ENCODE measurements at regions not wholly inside any gene's neighbourhood (a gene's known extent, or its start where the extent isn't known, plus 50 kb on each side); places are given as distances from the start of the nearest gene placed in this dataset.

- Histone ChIP-seq H3K27ac (ENCODE audit: low read length) (no peak overlapping the region), H3K9ac (ENCODE audit: low read depth, low read length) (no peak overlapping the region), H3K4me1 (ENCODE audit: insufficient read depth, low read length) (no peaks in the 10 kb centered on the region), H3K36me3 (ENCODE audit: insufficient read depth, low read depth, low read length) (no peaks in the 10 kb centered on the region), H3K27me3 (ENCODE audit: insufficient read depth, low read length) (no peaks in the 10 kb centered on the region), H3K4me3 (ENCODE audit: low read length) (no peak overlapping the region), H3K9me3 (ENCODE audit: insufficient read depth, low read depth, low read length) (no peaks in the 10 kb centered on the region)
These were observed 311.8 kb upstream of the KIF2A start for GRCh38 chr5:61994171-61994570.

- H3K9ac ChIP-seq (ENCODE audit: low read depth, low read length): no peak overlapping the region
- no peak overlapping the region for H3K27ac ChIP-seq (ENCODE audit: low read length)
- no peaks in the 10 kb centered on the region for H3K4me1 ChIP-seq (ENCODE audit: insufficient read depth, low read length)
These were observed 310.5 kb upstream of the KIF2A start for GRCh38 chr5:61995486-61995885.

GRCh38 chr5:61999371-61999770 lies 306.6 kb upstream of the KIF2A start:
- H3K36me3 ChIP-seq (ENCODE audit: insufficient read depth, low read depth, low read length): no peaks in the 10 kb centered on the region
- no peak overlapping the region for H3K9ac ChIP-seq (ENCODE audit: low read depth, low read length)
- no peaks in the 10 kb centered on the region for H3K27me3 ChIP-seq (ENCODE audit: insufficient read depth, low read length)
- no peak overlapping the region for H3K4me3 ChIP-seq (ENCODE audit: low read length)
- no peaks in the 10 kb centered on the region for H3K4me1 ChIP-seq (ENCODE audit: insufficient read depth, low read length)
- no peaks in the 10 kb centered on the region for H3K9me3 ChIP-seq (ENCODE audit: insufficient read depth, low read depth, low read length)
- no peak overlapping the region for H3K27ac ChIP-seq (ENCODE audit: low read length)

More at GRCh38 chr5:61995486-61995885, 310.5 kb upstream of the KIF2A start:
- Histone ChIP-seq H3K9me3 (ENCODE audit: insufficient read depth, low read depth, low read length) (no peaks in the 10 kb centered on the region), H3K4me3 (ENCODE audit: low read length) (no peak overlapping the region), H3K36me3 (ENCODE audit: insufficient read depth, low read depth, low read length) (no peaks in the 10 kb centered on the region), H3K27me3 (ENCODE audit: insufficient read depth, low read length) (no peaks in the 10 kb centered on the region)

GRCh38 chr5:62000646-62001045 lies 305.4 kb upstream of the KIF2A start:
- Histone ChIP-seq H3K9me3 (ENCODE audit: insufficient read depth, low read depth, low read length) (no peaks in the 10 kb centered on the region), H3K9ac (ENCODE audit: low read depth, low read length) (no peak overlapping the region), H3K27me3 (ENCODE audit: insufficient read depth, low read length) (no peaks in the 10 kb centered on the region), H3K4me3 (ENCODE audit: low read length) (no peak overlapping the region), H3K4me1 (ENCODE audit: insufficient read depth, low read length) (no peaks in the 10 kb centered on the region), H3K27ac (ENCODE audit: low read length) (no peak overlapping the region), H3K36me3 (ENCODE audit: insufficient read depth, low read depth, low read length) (no peaks in the 10 kb centered on the region)

- no peaks in the 10 kb centered on the region for H3K36me3 ChIP-seq (ENCODE audit: insufficient read depth, low read depth, low read length)
- H3K27me3 ChIP-seq (ENCODE audit: insufficient read depth, low read length): no peaks in the 10 kb centered on the region
- no peaks in the 10 kb centered on the region for H3K9me3 ChIP-seq (ENCODE audit: insufficient read depth, low read depth, low read length)
- H3K9ac ChIP-seq (ENCODE audit: low read depth, low read length): no peak overlapping the region
- H3K4me3 ChIP-seq (ENCODE audit: low read length): no peak overlapping the region
- H3K4me1 ChIP-seq (ENCODE audit: insufficient read depth, low read length): no peaks in the 10 kb centered on the region
- no peak overlapping the region for H3K27ac ChIP-seq (ENCODE audit: low read length)
These were observed 304.4 kb upstream of the KIF2A start for GRCh38 chr5:62001640-62002039.

GRCh38 chr5:62002436-62002835 lies 303.6 kb upstream of the KIF2A start:
- no peak overlapping the region for H3K9ac ChIP-seq (ENCODE audit: low read depth, low read length)
- H3K27me3 ChIP-seq (ENCODE audit: insufficient read depth, low read length): no peaks in the 10 kb centered on the region
- H3K4me3 ChIP-seq (ENCODE audit: low read length): no peak overlapping the region
- H3K4me1 ChIP-seq (ENCODE audit: insufficient read depth, low read length): no peaks in the 10 kb centered on the region
- H3K27ac ChIP-seq (ENCODE audit: low read length): no peak overlapping the region
- no peaks in the 10 kb centered on the region for H3K36me3 ChIP-seq (ENCODE audit: insufficient read depth, low read depth, low read length)
- H3K9me3 ChIP-seq (ENCODE audit: insufficient read depth, low read depth, low read length): no peaks in the 10 kb centered on the region

GRCh38 chr5:62005551-62005950 lies 300.5 kb upstream of the KIF2A start:
- Histone ChIP-seq H3K4me1 (ENCODE audit: insufficient read depth, low read length) (no peaks in the 10 kb centered on the region), H3K9me3 (ENCODE audit: insufficient read depth, low read depth, low read length) (no peaks in the 10 kb centered on the region), H3K27me3 (ENCODE audit: insufficient read depth, low read length) (no peaks in the 10 kb centered on the region), H3K27ac (ENCODE audit: low read length) (no peak overlapping the region), H3K4me3 (ENCODE audit: low read length) (no peak overlapping the region), H3K36me3 (ENCODE audit: insufficient read depth, low read depth, low read length) (no peaks in the 10 kb centered on the region), H3K9ac (ENCODE audit: low read depth, low read length) (no peak overlapping the region)

GRCh38 chr5:62007457-62007856 lies 298.5 kb upstream of the KIF2A start:
- H3K36me3 ChIP-seq (ENCODE audit: insufficient read depth, low read depth, low read length): no peaks in the 10 kb centered on the region

GRCh38 chr5:62011089-62011664 lies 294.8 kb upstream of the KIF2A start:
- no peak overlapping the region for H3K27ac ChIP-seq (ENCODE audit: low read length)
- peaks cover 5% of the 10 kb centered on the region; the same call in 1 of the 2 replicates for H3K4me1 ChIP-seq (ENCODE audit: insufficient read depth, low read length)
- no peaks in the 10 kb centered on the region for H3K9me3 ChIP-seq (ENCODE audit: insufficient read depth, low read depth, low read length)
- H3K9ac ChIP-seq (ENCODE audit: low read depth, low read length): no peak overlapping the region
- H3K36me3 ChIP-seq (ENCODE audit: insufficient read depth, low read depth, low read length): no peaks in the 10 kb centered on the region
- no peak overlapping the region for H3K4me3 ChIP-seq (ENCODE audit: low read length)
- no peaks in the 10 kb centered on the region for H3K27me3 ChIP-seq (ENCODE audit: insufficient read depth, low read length)

More at GRCh38 chr5:62007457-62007856, 298.5 kb upstream of the KIF2A start:
- no peaks in the 10 kb centered on the region for H3K9me3 ChIP-seq (ENCODE audit: insufficient read depth, low read depth, low read length)
- H3K4me1 ChIP-seq (ENCODE audit: insufficient read depth, low read length): no peaks in the 10 kb centered on the region
- H3K4me3 ChIP-seq (ENCODE audit: low read length): no peak overlapping the region
- H3K27ac ChIP-seq (ENCODE audit: low read length): no peak overlapping the region
- H3K9ac ChIP-seq (ENCODE audit: low read depth, low read length): no peak overlapping the region
- H3K27me3 ChIP-seq (ENCODE audit: insufficient read depth, low read length): no peaks in the 10 kb centered on the region

GRCh38 chr5:62017092-62017491 lies 288.9 kb upstream of the KIF2A start:
- no peak overlapping the region for H3K9ac ChIP-seq (ENCODE audit: low read depth, low read length)
- no peaks in the 10 kb centered on the region for H3K9me3 ChIP-seq (ENCODE audit: insufficient read depth, low read depth, low read length)
- H3K36me3 ChIP-seq (ENCODE audit: insufficient read depth, low read depth, low read length): no peaks in the 10 kb centered on the region
- no peak overlapping the region for H3K4me3 ChIP-seq (ENCODE audit: low read length)
- H3K4me1 ChIP-seq (ENCODE audit: insufficient read depth, low read length): peaks cover 5% of the 10 kb centered on the region; the same call in 1 of the 2 replicates
- H3K27me3 ChIP-seq (ENCODE audit: insufficient read depth, low read length): no peaks in the 10 kb centered on the region
- H3K27ac ChIP-seq (ENCODE audit: low read length): no peak overlapping the region

GRCh38 chr5:62029303-62029702 lies 276.7 kb upstream of the KIF2A start:
- H3K9ac ChIP-seq (ENCODE audit: low read depth, low read length): no peak overlapping the region
- no peak overlapping the region for H3K4me3 ChIP-seq (ENCODE audit: low read length)
- H3K36me3 ChIP-seq (ENCODE audit: insufficient read depth, low read depth, low read length): no peaks in the 10 kb centered on the region
- H3K27me3 ChIP-seq (ENCODE audit: insufficient read depth, low read length): no peaks in the 10 kb centered on the region
- H3K9me3 ChIP-seq (ENCODE audit: insufficient read depth, low read depth, low read length): no peaks in the 10 kb centered on the region
- H3K27ac ChIP-seq (ENCODE audit: low read length): no peak overlapping the region
- no peaks in the 10 kb centered on the region for H3K4me1 ChIP-seq (ENCODE audit: insufficient read depth, low read length)

- H3K9me3 ChIP-seq (ENCODE audit: insufficient read depth, low read depth, low read length): no peaks in the 10 kb centered on the region
- H3K4me1 ChIP-seq (ENCODE audit: insufficient read depth, low read length): no peaks in the 10 kb centered on the region
- H3K9ac ChIP-seq (ENCODE audit: low read depth, low read length): no peak overlapping the region
- no peaks in the 10 kb centered on the region for H3K36me3 ChIP-seq (ENCODE audit: insufficient read depth, low read depth, low read length)
- H3K4me3 ChIP-seq (ENCODE audit: low read length): no peak overlapping the region
- no peaks in the 10 kb centered on the region for H3K27me3 ChIP-seq (ENCODE audit: insufficient read depth, low read length)
- no peak overlapping the region for H3K27ac ChIP-seq (ENCODE audit: low read length)
These were observed 275.7 kb upstream of the KIF2A start for GRCh38 chr5:62030326-62030725.

All from iPS-20b (cell line).